Upper lobe of left lung (tissue), 4 donors: ENCODE measurements at regions not wholly inside any gene's neighbourhood (a gene's known extent, or its start where the extent isn't known, plus 50 kb on each side); places are given as distances from the start of the nearest gene placed in this dataset.

Source experiments
- POLR2A ChIP-seq, 4 donors: fragments of 450-650 bp; IDR thresholded peaks; one replicate each; pipeline ENCODE4 v1.5.1; 2016 to 2017; ENCODE audit warnings: antibody characterized with exemption in 4 of 4, mild to moderate bottlenecking in 2 of 4
- POLR2AphosphoS5 ChIP-seq, 2 donors: sonication (generic); formaldehyde crosslinking; IDR thresholded peaks; one replicate each; pipeline ENCODE4 v1.5.1; 2017; ENCODE audit warnings: antibody characterized with exemption in 2 of 2

GRCh38 chr12:98355322-98355721 is 160.1 kb upstream of the TMPO start:
- no peak for TF ChIP-seq POLR2A (IDR thresholded peaks at IDR 0.05)
- TF ChIP-seq POLR2AphosphoS5 (IDR thresholded peaks at IDR 0.05): no peak
